ENCODE measurements at regions not wholly inside any gene's neighbourhood (a gene's known extent, or its start where the extent isn't known, plus 50 kb on each side); places are given as distances from the start of the nearest gene placed in this dataset.
A peak's percentile ranks its signal among the peaks of the same experiment; 100 is the strongest.

DNA sequence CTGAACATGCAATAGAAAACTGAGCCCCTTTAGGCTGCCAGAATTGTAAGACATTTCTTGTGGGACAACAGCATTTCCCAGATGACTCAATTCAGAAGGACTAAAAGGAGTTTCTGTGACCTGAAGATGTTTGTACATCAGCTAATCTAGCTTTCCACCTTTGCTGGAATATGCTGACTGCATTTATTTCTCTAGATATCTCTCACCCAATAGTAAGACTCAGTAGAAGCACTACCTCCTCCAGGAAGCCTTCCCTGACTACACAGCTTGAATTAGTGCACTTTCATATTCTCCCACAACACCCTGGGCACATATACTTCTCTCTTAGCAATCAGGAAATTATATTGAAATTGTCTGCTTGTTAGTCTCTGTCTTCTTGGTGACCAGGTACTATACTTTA is 98.1 kb upstream of the BLID start:
- Histone ChIP-seq H3K9me3 (no peaks in the 10 kb centered on the region), H3K4me1 (peaks cover 3 to 43% (median 6%) of the 10 kb centered on the region in 3 donors), H3K36me3 (no peaks in the 10 kb centered on the region), H3K27me3 (no peaks in the 10 kb centered on the region), H3K27ac (no peak overlapping the region), H3K4me3 (no peak overlapping the region)
- ATAC-seq: no peak
- TF ChIP-seq POLR2AphosphoS5 (IDR thresholded peaks at IDR 0.05) (no peak), EP300 (IDR thresholded peaks at IDR 0.05) (no peak), POLR2A (IDR thresholded peaks at IDR 0.05) (no peak)
- TF ChIP-seq, protein P1, sequence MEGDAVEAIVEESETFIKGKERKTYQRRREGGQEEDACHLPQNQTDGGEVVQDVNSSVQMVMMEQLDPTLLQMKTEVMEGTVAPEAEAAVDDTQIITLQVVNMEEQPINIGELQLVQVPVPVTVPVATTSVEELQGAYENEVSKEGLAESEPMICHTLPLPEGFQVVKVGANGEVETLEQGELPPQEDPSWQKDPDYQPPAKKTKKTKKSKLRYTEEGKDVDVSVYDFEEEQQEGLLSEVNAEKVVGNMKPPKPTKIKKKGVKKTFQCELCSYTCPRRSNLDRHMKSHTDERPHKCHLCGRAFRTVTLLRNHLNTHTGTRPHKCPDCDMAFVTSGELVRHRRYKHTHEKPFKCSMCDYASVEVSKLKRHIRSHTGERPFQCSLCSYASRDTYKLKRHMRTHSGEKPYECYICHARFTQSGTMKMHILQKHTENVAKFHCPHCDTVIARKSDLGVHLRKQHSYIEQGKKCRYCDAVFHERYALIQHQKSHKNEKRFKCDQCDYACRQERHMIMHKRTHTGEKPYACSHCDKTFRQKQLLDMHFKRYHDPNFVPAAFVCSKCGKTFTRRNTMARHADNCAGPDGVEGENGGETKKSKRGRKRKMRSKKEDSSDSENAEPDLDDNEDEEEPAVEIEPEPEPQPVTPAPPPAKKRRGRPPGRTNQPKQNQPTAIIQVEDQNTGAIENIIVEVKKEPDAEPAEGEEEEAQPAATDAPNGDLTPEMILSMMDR (IDR thresholded peaks at IDR 0.05): no peak

DNA sequence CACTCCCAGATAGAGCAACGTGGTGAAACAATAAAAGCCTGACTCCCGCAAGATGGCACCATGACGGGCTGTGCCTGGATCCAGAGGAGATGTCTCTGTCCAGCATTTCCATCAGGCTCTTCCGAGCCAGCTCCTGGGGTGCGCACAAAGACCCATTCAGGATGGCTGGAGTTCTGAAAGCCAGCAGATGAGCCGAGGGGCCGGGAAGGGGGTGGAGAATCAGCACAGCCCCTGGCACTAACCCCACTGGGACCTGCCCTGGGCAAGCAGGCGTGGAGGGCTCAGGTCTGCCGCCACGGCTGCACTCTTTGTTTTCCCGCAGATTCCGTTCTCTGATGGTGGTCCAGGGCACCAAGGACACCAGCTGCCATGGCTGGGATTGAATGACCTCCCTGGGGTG is 97.2 kb upstream of the BLID start:
- H3K4me3 ChIP-seq: no peak overlapping the region
- no peaks in the 10 kb centered on the region for H3K36me3 ChIP-seq
- no peaks in the 10 kb centered on the region for H3K9me3 ChIP-seq
- TF ChIP-seq, protein P1 (IDR thresholded peaks at IDR 0.05): no peak
- TF ChIP-seq POLR2A (IDR thresholded peaks at IDR 0.05): no peak
- no peak for TF ChIP-seq POLR2AphosphoS5 (IDR thresholded peaks at IDR 0.05)
- TF ChIP-seq EP300 (IDR thresholded peaks at IDR 0.05): no peak
- ATAC-seq: no peak
- WGBS, 2 donors (ENCODE audit: low coverage in 1 of 2): 81 to 93% methylated on average over 3 to 10 of the region's 12 CpGs
- H3K27ac ChIP-seq: no peak overlapping the region
- H3K27me3 ChIP-seq: no peaks in the 10 kb centered on the region
- peaks cover 3 to 52% (median 10%) of the 10 kb centered on the region in 3 donors for H3K4me1 ChIP-seq

DNA sequence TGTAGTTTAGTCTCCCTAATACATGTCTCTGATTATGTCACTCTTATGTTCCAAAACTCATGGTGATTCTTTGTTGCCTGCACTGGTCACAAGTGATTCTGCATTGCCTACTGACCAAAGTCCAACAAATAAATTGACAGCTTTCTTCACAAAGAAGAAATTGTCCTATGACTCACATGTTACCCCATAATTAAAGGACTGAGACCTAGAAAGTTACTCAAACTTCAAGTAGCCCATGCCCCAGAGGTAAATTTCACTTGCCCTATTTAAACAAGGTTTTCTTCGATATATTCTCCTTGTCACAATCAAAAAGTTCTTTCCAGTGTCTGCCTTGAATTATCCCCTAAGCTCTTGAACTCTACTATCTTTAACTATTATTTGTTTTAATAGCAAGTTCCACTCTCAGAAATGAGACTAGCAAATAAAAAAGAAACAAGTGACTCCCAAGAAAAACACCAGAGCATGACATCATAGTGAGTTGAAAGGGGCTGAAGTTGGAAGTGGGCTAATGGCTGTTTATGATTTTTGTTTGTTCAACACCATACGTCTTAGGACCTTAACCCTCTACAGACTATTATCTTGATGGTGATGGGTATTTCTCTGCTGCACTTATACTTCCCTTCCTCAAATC is 94.5 kb upstream of the BLID start:
- Histone ChIP-seq H3K9me3 (no peaks in the 10 kb centered on the region), H3K4me1 (peaks cover 8 to 61% (median 20%) of the 10 kb centered on the region in 3 donors), H3K4me3 (no peak overlapping the region), H3K27me3 (no peaks in the 10 kb centered on the region), H3K27ac (peak overlapping the region in 3 of 4 donors; percentile 32 to 72 (median 33)), H3K36me3 (no peaks in the 10 kb centered on the region)
- TF ChIP-seq POLR2A (IDR thresholded peaks at IDR 0.05) (no peak), POLR2AphosphoS5 (IDR thresholded peaks at IDR 0.05) (no peak), EP300 (IDR thresholded peaks at IDR 0.05) (no peak)
- TF ChIP-seq, protein P1 (IDR thresholded peaks at IDR 0.05): no peak
- ATAC-seq: peak; percentile 19
- 56 to 60% methylated on average over 2 of the region's 2 CpGs for WGBS, 2 donors (ENCODE audit: low coverage in 1 of 2)

DNA sequence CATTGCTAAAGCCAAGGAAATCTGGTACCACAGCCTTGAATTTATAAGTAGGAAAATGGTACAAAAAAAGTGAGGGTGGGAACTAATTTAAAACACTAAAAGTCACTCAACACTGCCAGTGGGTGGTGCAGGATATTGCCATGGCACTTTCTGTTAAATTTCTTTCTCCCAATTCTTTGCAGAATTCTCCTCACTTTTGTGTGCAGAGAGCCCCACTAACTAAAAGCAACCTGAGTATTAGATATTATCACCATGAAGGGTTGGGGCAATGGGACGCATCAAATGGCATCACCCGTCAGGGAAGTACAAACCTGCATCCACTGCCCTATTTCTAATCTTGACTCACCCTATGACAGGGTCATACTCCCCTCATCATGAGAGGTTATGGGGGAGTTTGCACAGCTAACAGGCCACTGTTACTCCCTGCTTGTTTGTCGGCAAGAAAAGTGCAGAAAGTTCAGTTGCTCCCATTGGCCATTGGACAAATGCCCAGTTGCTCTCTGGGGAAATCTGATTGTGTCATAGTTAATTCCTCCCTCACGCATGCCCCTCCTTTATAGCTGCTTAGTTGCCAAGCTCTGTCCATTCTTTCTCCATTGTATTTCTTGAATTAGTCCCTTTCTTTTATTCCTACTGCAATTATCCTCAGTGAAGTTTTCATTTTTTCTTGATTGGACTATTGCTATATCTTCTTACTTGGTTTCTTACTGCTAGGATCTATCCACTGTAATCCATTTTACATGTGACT is 93.8 kb upstream of the BLID start:
- no peaks in the 10 kb centered on the region for H3K27me3 ChIP-seq
- no peaks in the 10 kb centered on the region for H3K9me3 ChIP-seq
- WGBS, 2 donors (ENCODE audit: low coverage in 1 of 2): 23 to 41% methylated on average over 4 of the region's 4 CpGs
- peaks cover 8 to 54% (median 20%) of the 10 kb centered on the region in 3 donors for H3K4me1 ChIP-seq
- H3K27ac ChIP-seq: peak overlapping the region in 3 of 4 donors; percentile 11 to 72 (median 71)
- no peaks in the 10 kb centered on the region for H3K36me3 ChIP-seq
- H3K4me3 ChIP-seq: no peak overlapping the region
- TF ChIP-seq, protein P1 (IDR thresholded peaks at IDR 0.05): no peak
- TF ChIP-seq POLR2A (IDR thresholded peaks at IDR 0.05) (no peak), POLR2AphosphoS5 (IDR thresholded peaks at IDR 0.05) (peak; percentile 73)
- ATAC-seq: peak; percentile 78
